ENCODE measurements at regions not wholly inside any gene's neighbourhood (a gene's known extent, or its start where the extent isn't known, plus 50 kb on each side); places are given as distances from the start of the nearest gene placed in this dataset.
"Not testable (repeated sequence)": the region's sequence is repeated elsewhere in the genome, so short reads cannot be mapped to it uniquely, and the experiment has no call there.

GRCh38 chr1:114036841-114037630 is 57.8 kb downstream of the OLFML3 start:
- TF ChIP-seq, protein P1, sequence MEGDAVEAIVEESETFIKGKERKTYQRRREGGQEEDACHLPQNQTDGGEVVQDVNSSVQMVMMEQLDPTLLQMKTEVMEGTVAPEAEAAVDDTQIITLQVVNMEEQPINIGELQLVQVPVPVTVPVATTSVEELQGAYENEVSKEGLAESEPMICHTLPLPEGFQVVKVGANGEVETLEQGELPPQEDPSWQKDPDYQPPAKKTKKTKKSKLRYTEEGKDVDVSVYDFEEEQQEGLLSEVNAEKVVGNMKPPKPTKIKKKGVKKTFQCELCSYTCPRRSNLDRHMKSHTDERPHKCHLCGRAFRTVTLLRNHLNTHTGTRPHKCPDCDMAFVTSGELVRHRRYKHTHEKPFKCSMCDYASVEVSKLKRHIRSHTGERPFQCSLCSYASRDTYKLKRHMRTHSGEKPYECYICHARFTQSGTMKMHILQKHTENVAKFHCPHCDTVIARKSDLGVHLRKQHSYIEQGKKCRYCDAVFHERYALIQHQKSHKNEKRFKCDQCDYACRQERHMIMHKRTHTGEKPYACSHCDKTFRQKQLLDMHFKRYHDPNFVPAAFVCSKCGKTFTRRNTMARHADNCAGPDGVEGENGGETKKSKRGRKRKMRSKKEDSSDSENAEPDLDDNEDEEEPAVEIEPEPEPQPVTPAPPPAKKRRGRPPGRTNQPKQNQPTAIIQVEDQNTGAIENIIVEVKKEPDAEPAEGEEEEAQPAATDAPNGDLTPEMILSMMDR (IDR thresholded peaks at IDR 0.05; ENCODE audit: insufficient read depth, low read length) = not testable (repeated sequence)
- TF ChIP-seq POLR2AphosphoS5 (IDR thresholded peaks at IDR 0.05; ENCODE audit: low read depth); REST (IDR thresholded peaks at IDR 0.05; ENCODE audit: insufficient replicate concordance, low read depth); GABPA (IDR thresholded peaks at IDR 0.05; ENCODE audit: low read depth); SPI1 (IDR thresholded peaks at IDR 0.05; ENCODE audit: borderline replicate concordance, low read depth): not testable (repeated sequence)

Data from HL-60 (cell line).